Neuronal stem cell (in vitro differentiated cells): ENCODE measurements at regions not wholly inside any gene's neighbourhood (a gene's known extent, or its start where the extent isn't known, plus 50 kb on each side); places are given as distances from the start of the nearest gene placed in this dataset.

ENCODE experiments used
- DNase-seq: peaks from one replicate; pipeline ENCODE4 v3.0.0-alpha.2; 2013; ENCODE audit warnings: low spot score
- H2AFZ ChIP-seq: one replicate; pipeline ENCODE4 v1.6.1; 2013; ENCODE audit warnings: mild to moderate bottlenecking, low read length, inconsistent platforms
- H2AK5ac ChIP-seq: 2 replicates; pipeline ENCODE4 v1.6.1; 2013; ENCODE audit warnings: low read depth, mild to moderate bottlenecking, inconsistent platforms, low read length, moderate library complexity, mixed read lengths
- H2BK120ac ChIP-seq: 2 replicates; pipeline ENCODE4 v1.6.1; 2013; ENCODE audit warnings: low read depth, mild to moderate bottlenecking, inconsistent platforms, low read length, moderate library complexity, mixed read lengths
- H2BK12ac ChIP-seq: one replicate; pipeline ENCODE4 v1.6.1; 2013; ENCODE audit warnings: low read length, inconsistent platforms
- H2BK15ac ChIP-seq: 2 replicates; pipeline ENCODE4 v1.6.1; 2013; ENCODE audit warnings: mild to moderate bottlenecking, low read length, inconsistent platforms, mixed read lengths
- H2BK5ac ChIP-seq: one replicate; pipeline ENCODE4 v1.6.1; 2013; ENCODE audit warnings: inconsistent platforms, mild to moderate bottlenecking, low read length, moderate library complexity
- H3K14ac ChIP-seq: one replicate; pipeline ENCODE4 v1.6.1; 2013; ENCODE audit warnings: low read length, inconsistent platforms
- H3K18ac ChIP-seq: 2 replicates; pipeline ENCODE4 v1.6.1; 2013; ENCODE audit warnings: low read length, inconsistent platforms
- H3K23ac ChIP-seq: 2 replicates; pipeline ENCODE4 v1.6.1; 2013; ENCODE audit warnings: low read depth, mild to moderate bottlenecking, mixed read lengths, low read length, inconsistent platforms; ENCODE audit not compliant: poor library complexity
- H3K27ac ChIP-seq: replicated peaks from 3 replicates; pipeline ENCODE4 v1.5.1; 2013; ENCODE audit warnings: low read length, inconsistent platforms
- H3K27me3 ChIP-seq, 3 experiments: 2 replicates each; pipeline ENCODE4 v1.6.1; 2013; ENCODE audit warnings: low read length in 3 of 3, mild to moderate bottlenecking in 2 of 3, inconsistent platforms in 1 of 3, low read depth in 1 of 3, mixed read lengths in 1 of 3, moderate library complexity in 1 of 3; ENCODE audit not compliant: control insufficient read depth in 3 of 3, insufficient read depth in 3 of 3
- H3K36me3 ChIP-seq, 2 donors: replicated peaks in 1 of 2; 2 replicates each; pipeline ENCODE4 v1.6.1; 2013; ENCODE audit warnings: low read length in 2 of 2; ENCODE audit not compliant: control insufficient read depth in 2 of 2, insufficient read depth in 2 of 2
- H3K4ac ChIP-seq: 2 replicates; pipeline ENCODE4 v1.6.1; 2013; ENCODE audit warnings: inconsistent platforms, mild to moderate bottlenecking, low read length, moderate library complexity
- H3K4me1 ChIP-seq, 2 donors: 1 replicate in 1 of 2; 2 replicates in 1 of 2; pipeline ENCODE4 v1.6.1; 2013; ENCODE audit warnings: low read length in 2 of 2, low read depth in 1 of 2; ENCODE audit not compliant: control insufficient read depth in 2 of 2, insufficient read depth in 1 of 2
- H3K4me2 ChIP-seq: one replicate; pipeline ENCODE4 v1.6.1; 2013; ENCODE audit warnings: mild to moderate bottlenecking, low read length, inconsistent platforms; ENCODE audit not compliant: insufficient read depth, poor library complexity, severe bottlenecking
- H3K4me3 ChIP-seq, 2 donors: 2 replicates each; pipeline ENCODE4 v1.5.1; 2013; ENCODE audit warnings: low read length in 2 of 2, mild to moderate bottlenecking in 2 of 2, inconsistent platforms in 1 of 2, moderate library complexity in 1 of 2
- H3K79me1 ChIP-seq: one replicate; pipeline ENCODE4 v1.6.1; 2013; ENCODE audit warnings: low read depth, mild to moderate bottlenecking, inconsistent platforms, low read length, moderate library complexity
- H3K9ac ChIP-seq: one replicate; pipeline ENCODE4 v1.6.1; 2013; ENCODE audit warnings: mild to moderate bottlenecking, low read depth, low read length, inconsistent platforms; ENCODE audit not compliant: poor library complexity
- H3K9me3 ChIP-seq, 2 donors: replicated peaks in 1 of 2; 2 replicates each; pipeline versions ENCODE3 to v1.6.1; 2013; ENCODE audit warnings: low read length in 2 of 2, mild to moderate bottlenecking in 2 of 2, inconsistent platforms in 1 of 2, low read depth in 1 of 2, mixed read lengths in 1 of 2, moderate library complexity in 1 of 2; ENCODE audit not compliant: control insufficient read depth in 2 of 2, insufficient read depth in 1 of 2
- H4K8ac ChIP-seq: one replicate; pipeline ENCODE4 v1.6.1; 2013; ENCODE audit warnings: low read depth, mild to moderate bottlenecking, inconsistent platforms, low read length, moderate library complexity
- H4K91ac ChIP-seq: one replicate; pipeline ENCODE4 v1.6.1; 2013; ENCODE audit warnings: low read length, low read depth, mild to moderate bottlenecking, inconsistent platforms; ENCODE audit not compliant: poor library complexity
- WGBS, 2 donors: extraction: QIAGEN DNeasy Blood & Tissue Kit; methylation state at CpG; one replicate each; pipeline ENCODE4 v1.1.7; 2013; ENCODE audit warnings: missing lambda C conversion rate in 2 of 2, mixed read lengths in 1 of 2; ENCODE audit not compliant: insufficient read length in 2 of 2, insufficient replicate concordance in 1 of 2; ENCODE audit errors: extremely low coverage in 2 of 2; 5-methylcytosine and 5-hydroxymethylcytosine counted together

DNA sequence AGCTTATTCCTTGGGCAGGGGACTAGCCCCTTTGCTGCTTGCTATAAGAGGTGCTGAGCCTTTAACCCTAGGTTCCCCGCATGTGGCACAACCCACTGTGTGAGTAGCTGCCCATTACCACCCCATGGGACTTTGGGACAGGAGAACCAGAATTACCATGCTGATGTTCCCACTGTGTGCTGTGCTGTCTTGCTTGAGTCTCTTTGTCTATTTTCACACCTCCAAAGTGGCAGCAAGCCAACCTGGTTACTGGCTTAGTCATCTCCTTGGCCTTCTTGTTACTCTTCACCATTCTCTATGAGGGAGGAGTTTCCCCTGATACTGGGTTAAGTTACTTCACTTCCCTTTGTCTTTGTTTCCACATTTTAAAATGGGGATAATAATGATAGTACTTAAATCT, 73.4 kb upstream of the ETV6 start:
- H2BK15ac ChIP-seq: no peak overlapping the region
- H3K4me1 ChIP-seq: no peaks in the 10 kb centered on the region
- WGBS, 2 donors: no CpG with 5 or more reads among the region's 1 CpG
- H3K4me3 ChIP-seq: no peak overlapping the region
- no peaks in the 10 kb centered on the region for H3K79me1 ChIP-seq
- H3K36me3 ChIP-seq: no peaks in the 10 kb centered on the region
- no peak overlapping the region for H2BK12ac ChIP-seq
- H3K9ac ChIP-seq: no peak overlapping the region
- H4K8ac ChIP-seq: no peak overlapping the region
- H3K4ac ChIP-seq: no peak overlapping the region
- no peak overlapping the region for H3K23ac ChIP-seq
- no peaks in the 10 kb centered on the region for H3K27me3 ChIP-seq
- no peak overlapping the region for H2BK120ac ChIP-seq
- no peaks in the 10 kb centered on the region for H3K9me3 ChIP-seq
- no peak overlapping the region for H2AFZ ChIP-seq
- H2AK5ac ChIP-seq: no peak overlapping the region
- DNase-seq: no peak
- no peak overlapping the region for H4K91ac ChIP-seq
- no peak overlapping the region for H2BK5ac ChIP-seq
- H3K27ac ChIP-seq: no peak overlapping the region
- H3K14ac ChIP-seq: no peak overlapping the region
- no peak overlapping the region for H3K18ac ChIP-seq
- no peak overlapping the region for H3K4me2 ChIP-seq

DNA sequence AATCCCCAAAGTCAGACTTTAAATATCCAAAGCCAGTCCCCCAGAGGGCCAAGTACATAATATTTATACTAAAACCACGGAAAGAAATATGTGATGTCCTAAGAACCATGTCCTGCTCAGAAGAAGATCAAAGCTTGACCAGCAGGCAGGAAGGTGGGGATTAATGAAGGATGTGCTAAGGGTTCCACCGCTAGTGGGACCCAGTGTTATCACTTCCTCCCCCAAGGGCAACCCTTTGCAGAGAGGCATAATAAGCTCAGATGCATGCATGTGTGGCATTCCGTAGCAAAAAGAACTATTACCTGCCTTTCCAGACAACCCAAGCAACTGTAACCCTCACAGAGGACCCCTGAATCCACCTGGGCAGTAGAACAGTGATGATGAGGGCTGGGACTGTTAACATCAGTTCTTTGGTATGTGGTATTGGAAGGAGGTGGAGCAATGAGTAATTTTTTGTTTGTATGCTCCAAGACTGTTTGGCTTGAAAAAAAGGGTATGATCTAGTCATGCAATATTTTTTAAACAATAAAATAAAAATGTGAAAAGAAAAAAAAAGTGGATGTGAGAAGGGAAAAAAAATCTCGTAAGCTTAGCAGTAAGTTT, 71.7 kb upstream of the ETV6 start:
- no CpG with 5 or more reads among the region's 4 CpGs for WGBS, 2 donors
- no peak overlapping the region for H3K23ac ChIP-seq
- no peak overlapping the region for H2AFZ ChIP-seq
- H3K27me3 ChIP-seq: no peaks in the 10 kb centered on the region
- H2BK120ac ChIP-seq: no peak overlapping the region
- no peak overlapping the region for H3K4me3 ChIP-seq
- no peak overlapping the region for H3K14ac ChIP-seq
- H3K9me3 ChIP-seq: no peaks in the 10 kb centered on the region
- no peak overlapping the region for H4K8ac ChIP-seq
- H3K18ac ChIP-seq: no peak overlapping the region
- H3K36me3 ChIP-seq: no peaks in the 10 kb centered on the region
- no peak overlapping the region for H4K91ac ChIP-seq
- H3K4ac ChIP-seq: no peak overlapping the region
- H3K9ac ChIP-seq: no peak overlapping the region
- H2BK5ac ChIP-seq: no peak overlapping the region
- H3K79me1 ChIP-seq: no peaks in the 10 kb centered on the region
- no peaks in the 10 kb centered on the region for H3K4me1 ChIP-seq
- H2BK15ac ChIP-seq: no peak overlapping the region
- no peak overlapping the region for H2AK5ac ChIP-seq
- no peak for DNase-seq
- H3K27ac ChIP-seq: no peak overlapping the region
- H2BK12ac ChIP-seq: no peak overlapping the region
- no peak overlapping the region for H3K4me2 ChIP-seq

DNA sequence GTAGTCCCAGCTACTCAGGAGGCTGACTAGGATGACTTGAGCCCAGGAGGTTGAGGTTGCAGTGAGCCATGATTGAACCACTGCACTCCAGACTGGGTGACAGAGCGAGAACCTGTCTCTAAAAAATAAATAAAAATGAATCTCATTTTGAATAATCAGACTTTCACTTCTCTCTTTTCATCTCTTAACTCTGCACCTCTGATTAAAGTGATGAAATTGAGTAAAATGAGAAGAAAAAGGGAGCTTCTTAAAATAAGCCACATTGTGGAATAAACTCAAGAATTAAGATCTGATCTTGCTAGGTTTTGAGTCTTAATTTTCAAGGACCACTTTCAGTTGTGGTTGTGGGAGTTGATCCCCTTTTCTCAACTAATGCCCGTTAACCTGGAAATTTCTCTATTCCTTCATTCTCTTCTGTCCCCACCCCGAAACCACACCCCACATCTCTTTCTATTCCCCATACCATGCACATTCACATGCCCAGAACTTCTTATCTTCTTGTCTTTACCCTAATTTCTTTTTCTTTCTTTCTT, 70.9 kb upstream of the ETV6 start:
- Histone ChIP-seq H2AFZ (no peak overlapping the region), H3K27ac (no peak overlapping the region), H3K23ac (no peak overlapping the region), H4K8ac (no peak overlapping the region), H2BK5ac (no peak overlapping the region), H2BK120ac (no peak overlapping the region), H3K4me2 (no peak overlapping the region), H3K18ac (no peak overlapping the region), H2BK15ac (no peak overlapping the region), H3K14ac (no peak overlapping the region), H3K4me3 (no peak overlapping the region), H3K4me1 (no peaks in the 10 kb centered on the region), H3K36me3 (no peaks in the 10 kb centered on the region), H2BK12ac (no peak overlapping the region), H3K79me1 (no peaks in the 10 kb centered on the region), H3K9ac (no peak overlapping the region), H4K91ac (no peak overlapping the region), H3K4ac (no peak overlapping the region), H3K27me3 (no peaks in the 10 kb centered on the region), H2AK5ac (no peak overlapping the region), H3K9me3 (no peaks in the 10 kb centered on the region)
- DNase-seq: no peak
- 100% methylated on average over 1 of the region's 3 CpGs; no CpG with 5 or more reads in 1 of the 2 donors for WGBS, 2 donors

DNA sequence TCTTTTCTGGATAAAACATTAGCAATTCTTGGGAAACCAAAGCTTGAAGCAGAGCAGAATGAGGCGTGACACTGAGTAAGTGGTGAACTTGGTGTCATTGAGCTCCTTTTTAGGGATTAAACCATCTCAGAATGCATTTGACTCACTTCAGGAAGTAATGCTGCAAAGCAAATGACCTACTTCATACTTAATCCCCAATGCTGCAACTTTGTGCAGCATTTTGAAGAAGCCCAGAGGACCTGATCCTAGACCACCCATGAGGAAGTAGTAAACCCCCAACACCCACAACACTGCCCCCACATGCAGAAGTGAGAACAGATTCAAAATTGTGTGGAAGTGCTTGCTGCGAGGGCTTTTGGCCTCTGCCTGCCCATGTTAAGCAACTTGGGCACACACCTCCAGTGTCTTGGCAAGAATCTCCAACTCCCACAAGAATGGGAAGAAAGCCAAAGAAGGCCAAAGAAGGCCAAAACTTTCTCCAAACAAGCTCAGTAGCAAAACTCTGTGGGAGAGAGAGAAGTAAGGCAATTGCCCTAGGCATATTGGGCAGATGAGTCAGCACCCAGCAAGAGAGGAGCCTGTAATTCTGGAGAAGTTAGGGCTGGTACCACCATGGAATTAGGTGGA, 69.2 kb upstream of the ETV6 start:
- no peak overlapping the region for H3K9ac ChIP-seq
- H3K4me3 ChIP-seq: no peak overlapping the region
- no peaks in the 10 kb centered on the region for H3K27me3 ChIP-seq
- no peak overlapping the region for H2AK5ac ChIP-seq
- no peaks in the 10 kb centered on the region for H3K9me3 ChIP-seq
- no peak overlapping the region for H3K18ac ChIP-seq
- no peak overlapping the region for H2AFZ ChIP-seq
- no peaks in the 10 kb centered on the region for H3K79me1 ChIP-seq
- no peak overlapping the region for H3K27ac ChIP-seq
- no peak overlapping the region for H4K8ac ChIP-seq
- H2BK120ac ChIP-seq: no peak overlapping the region
- no peak overlapping the region for H3K4ac ChIP-seq
- H3K23ac ChIP-seq: no peak overlapping the region
- no peak overlapping the region for H3K14ac ChIP-seq
- H2BK12ac ChIP-seq: no peak overlapping the region
- WGBS, 2 donors: no CpG with 5 or more reads among the region's 2 CpGs
- H2BK15ac ChIP-seq: no peak overlapping the region
- no peaks in the 10 kb centered on the region for H3K36me3 ChIP-seq
- no peak for DNase-seq
- no peak overlapping the region for H3K4me2 ChIP-seq
- no peaks in the 10 kb centered on the region for H3K4me1 ChIP-seq
- no peak overlapping the region for H2BK5ac ChIP-seq
- H4K91ac ChIP-seq: no peak overlapping the region
